ENCODE measurements at regions not wholly inside any gene's neighbourhood (a gene's known extent, or its start where the extent isn't known, plus 50 kb on each side); places are given as distances from the start of the nearest gene placed in this dataset.

- TF ChIP-seq CTCF (IDR thresholded peaks at IDR 0.05) = no peak
- no peak for TF ChIP-seq POLR2A (IDR thresholded peaks at IDR 0.05)
Observed at GRCh38 chr5:118430076-118430475, 558.3 kb downstream of the DTWD2 start.

Data from thyroid gland (tissue), 4 donors.